ENCODE measurements at regions not wholly inside any gene's neighbourhood (a gene's known extent, or its start where the extent isn't known, plus 50 kb on each side); places are given as distances from the start of the nearest gene placed in this dataset.

GRCh38 chr2:2837746-2838547 lies 506.9 kb upstream of the MYT1L start:
- TF ChIP-seq CTCF (IDR thresholded peaks at IDR 0.05; ENCODE audit: low read length): no peak
- TF ChIP-seq EZH2 (IDR thresholded peaks at IDR 0.05; ENCODE audit: borderline replicate concordance, low read length): no peak
